ENCODE measurements at regions not wholly inside any gene's neighbourhood (a gene's known extent, or its start where the extent isn't known, plus 50 kb on each side); places are given as distances from the start of the nearest gene placed in this dataset.

GRCh38 chr14:87351007-87351406 lies 642.0 kb downstream of the GALC start:
- Histone ChIP-seq H3K27me3 (no peaks in the 10 kb centered on the region), H3K36me3 (no peaks in the 10 kb centered on the region), H3K4me3 (no peak overlapping the region), H3K27ac (no peak overlapping the region), H3K4me1 (no peaks in the 10 kb centered on the region), H3K9me3 (peaks cover 0 to 3% of the 10 kb centered on the region in 2 donors)
- intact Hi-C loops (cut with DNase I; ENCODE audit: low total_unique reads) = no loop called here
- TF ChIP-seq POLR2AphosphoS5 (IDR thresholded peaks at IDR 0.05) = no peak
- TF ChIP-seq POLR2A (IDR thresholded peaks at IDR 0.05) = no peak
- TF ChIP-seq CTCF (IDR thresholded peaks at IDR 0.05) = no peak
- no peak for DNase-seq (ENCODE audit: low spot score in 2 of 2)

- Histone ChIP-seq H3K27ac (no peak overlapping the region), H3K4me1 (no peaks in the 10 kb centered on the region), H3K9me3 (no peaks in the 10 kb centered on the region), H3K27me3 (no peaks in the 10 kb centered on the region), H3K4me3 (no peak overlapping the region), H3K36me3 (no peaks in the 10 kb centered on the region)
- intact Hi-C loops (cut with DNase I; ENCODE audit: low total_unique reads) = no loop called here
- TF ChIP-seq POLR2A (IDR thresholded peaks at IDR 0.05) = no peak
- no peak for TF ChIP-seq POLR2AphosphoS5 (IDR thresholded peaks at IDR 0.05)
- no peak for TF ChIP-seq CTCF (IDR thresholded peaks at IDR 0.05)
- no peak for DNase-seq (ENCODE audit: low spot score in 2 of 2)
Observed at GRCh38 chr14:87349921-87350320, 643.1 kb downstream of the GALC start.

- Histone ChIP-seq H3K9me3 (no peaks in the 10 kb centered on the region), H3K27ac (no peak overlapping the region), H3K4me1 (no peaks in the 10 kb centered on the region), H3K4me3 (no peak overlapping the region), H3K36me3 (no peaks in the 10 kb centered on the region), H3K27me3 (no peaks in the 10 kb centered on the region)
- TF ChIP-seq POLR2A (IDR thresholded peaks at IDR 0.05) (no peak), POLR2AphosphoS5 (IDR thresholded peaks at IDR 0.05) (no peak), CTCF (IDR thresholded peaks at IDR 0.05) (no peak)
- intact Hi-C loops (cut with DNase I; ENCODE audit: low total_unique reads) = no loop called here
- no peak for DNase-seq (ENCODE audit: low spot score in 2 of 2)
Observed at GRCh38 chr14:87343652-87344051, 649.3 kb downstream of the GALC start.

- Histone ChIP-seq H3K27me3 (no peaks in the 10 kb centered on the region), H3K4me3 (no peak overlapping the region), H3K36me3 (no peaks in the 10 kb centered on the region), H3K9me3 (no peaks in the 10 kb centered on the region), H3K4me1 (no peaks in the 10 kb centered on the region), H3K27ac (no peak overlapping the region)
- no peak for DNase-seq (ENCODE audit: low spot score in 2 of 2)
- no peak for TF ChIP-seq POLR2AphosphoS5 (IDR thresholded peaks at IDR 0.05)
- TF ChIP-seq CTCF (IDR thresholded peaks at IDR 0.05) = no peak
- TF ChIP-seq POLR2A (IDR thresholded peaks at IDR 0.05) = no peak
- intact Hi-C loops (cut with DNase I; ENCODE audit: low total_unique reads) = no loop called here
Observed at GRCh38 chr14:87334997-87335685, 657.8 kb downstream of the GALC start.

- DNase-seq (ENCODE audit: low spot score in 2 of 2) = no peak
- Histone ChIP-seq H3K4me1 (no peaks in the 10 kb centered on the region), H3K9me3 (no peaks in the 10 kb centered on the region), H3K36me3 (no peaks in the 10 kb centered on the region), H3K4me3 (no peak overlapping the region), H3K27me3 (no peaks in the 10 kb centered on the region), H3K27ac (no peak overlapping the region)
- TF ChIP-seq POLR2AphosphoS5 (IDR thresholded peaks at IDR 0.05) (no peak), POLR2A (IDR thresholded peaks at IDR 0.05) (no peak), CTCF (IDR thresholded peaks at IDR 0.05) (no peak)
- intact Hi-C loops (cut with DNase I; ENCODE audit: low total_unique reads) = no loop called here
Observed at GRCh38 chr14:87331991-87332390, 661.0 kb downstream of the GALC start.

Data from breast epithelium (tissue), 4 donors.